ENCODE measurements at regions not wholly inside any gene's neighbourhood (a gene's known extent, or its start where the extent isn't known, plus 50 kb on each side); places are given as distances from the start of the nearest gene placed in this dataset.

GRCh38 chr12:90627180-90627896 is 327.6 kb downstream of the CCER1 start:
- intact Hi-C loops (cut with DNase I; ENCODE audit: low total_unique reads), result no loop called here
- TF ChIP-seq POLR2A (IDR thresholded peaks at IDR 0.05), result no peak
- TF ChIP-seq, protein P1, sequence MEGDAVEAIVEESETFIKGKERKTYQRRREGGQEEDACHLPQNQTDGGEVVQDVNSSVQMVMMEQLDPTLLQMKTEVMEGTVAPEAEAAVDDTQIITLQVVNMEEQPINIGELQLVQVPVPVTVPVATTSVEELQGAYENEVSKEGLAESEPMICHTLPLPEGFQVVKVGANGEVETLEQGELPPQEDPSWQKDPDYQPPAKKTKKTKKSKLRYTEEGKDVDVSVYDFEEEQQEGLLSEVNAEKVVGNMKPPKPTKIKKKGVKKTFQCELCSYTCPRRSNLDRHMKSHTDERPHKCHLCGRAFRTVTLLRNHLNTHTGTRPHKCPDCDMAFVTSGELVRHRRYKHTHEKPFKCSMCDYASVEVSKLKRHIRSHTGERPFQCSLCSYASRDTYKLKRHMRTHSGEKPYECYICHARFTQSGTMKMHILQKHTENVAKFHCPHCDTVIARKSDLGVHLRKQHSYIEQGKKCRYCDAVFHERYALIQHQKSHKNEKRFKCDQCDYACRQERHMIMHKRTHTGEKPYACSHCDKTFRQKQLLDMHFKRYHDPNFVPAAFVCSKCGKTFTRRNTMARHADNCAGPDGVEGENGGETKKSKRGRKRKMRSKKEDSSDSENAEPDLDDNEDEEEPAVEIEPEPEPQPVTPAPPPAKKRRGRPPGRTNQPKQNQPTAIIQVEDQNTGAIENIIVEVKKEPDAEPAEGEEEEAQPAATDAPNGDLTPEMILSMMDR (IDR thresholded peaks at IDR 0.05), result no peak
- no peak overlapping the region for H3K4me3 ChIP-seq (ENCODE audit: low read depth, poor library complexity, severe bottlenecking)
- DNase-seq (ENCODE audit: low spot score in 2 of 2), result no peak
- 82 to 86% methylated on average over 6 of the region's 6 CpGs for WGBS, 2 donors

DNA sequence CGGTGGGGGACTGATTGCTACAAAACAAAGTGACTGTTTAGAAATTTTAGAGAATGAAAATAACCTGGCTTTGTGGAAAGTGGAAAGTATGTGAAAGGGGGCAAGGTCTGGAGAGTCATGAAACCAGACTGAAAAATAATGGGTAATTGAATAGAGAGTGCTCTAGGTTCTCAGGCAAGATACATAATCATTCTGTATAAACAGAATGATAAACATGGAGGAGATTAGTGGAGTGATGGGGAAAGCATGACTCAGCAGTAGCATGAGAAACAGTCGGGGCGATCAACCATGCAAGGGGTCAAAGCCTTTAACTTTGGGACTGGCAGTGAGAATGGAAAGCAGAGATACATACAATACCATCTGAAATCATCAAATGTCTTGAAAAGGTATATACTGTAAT is 332.5 kb downstream of the CCER1 start:
- WGBS, 2 donors, result 86 to 92% methylated on average over 3 of the region's 3 CpGs
- DNase-seq (ENCODE audit: low spot score in 2 of 2), result no peak
- intact Hi-C loops (cut with DNase I; ENCODE audit: low total_unique reads), result no loop called here
- no peak for TF ChIP-seq POLR2A (IDR thresholded peaks at IDR 0.05)
- TF ChIP-seq, protein P1 (IDR thresholded peaks at IDR 0.05), result no peak
- H3K4me3 ChIP-seq (ENCODE audit: low read depth, poor library complexity, severe bottlenecking), result no peak overlapping the region

DNA sequence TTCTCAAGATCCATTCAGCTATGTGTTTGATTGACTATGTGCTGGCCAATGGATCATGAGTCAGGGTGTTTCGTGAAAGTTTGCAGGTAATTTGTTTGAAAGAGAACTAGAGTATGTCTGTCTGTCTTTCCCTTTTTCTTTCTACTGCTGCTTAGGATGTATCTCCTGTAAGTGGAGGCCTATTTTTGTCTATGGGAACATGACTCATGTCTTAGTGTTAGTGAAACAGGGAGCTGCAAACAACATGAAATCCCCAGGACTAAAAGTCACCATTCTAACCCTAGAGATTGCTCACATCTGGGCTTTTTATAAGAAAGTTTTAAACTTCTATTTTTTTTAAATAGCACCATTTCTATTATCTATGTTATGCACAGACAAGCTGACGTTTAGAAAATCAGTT is 333.0 kb downstream of the CCER1 start:
- intact Hi-C loops (cut with DNase I; ENCODE audit: low total_unique reads), result no loop called here
- WGBS, 2 donors, result 78 to 86% methylated on average over 2 of the region's 2 CpGs

GRCh38 chr12:90619943-90620342 is 335.0 kb downstream of the CCER1 start:
- WGBS, 2 donors, result 90 to 96% methylated on average over 2 of the region's 2 CpGs
- intact Hi-C loops (cut with DNase I; ENCODE audit: low total_unique reads), result no loop called here
- TF ChIP-seq POLR2A (IDR thresholded peaks at IDR 0.05), result no peak
- TF ChIP-seq, protein P1 (IDR thresholded peaks at IDR 0.05), result no peak
- DNase-seq (ENCODE audit: low spot score in 2 of 2), result no peak
- H3K4me3 ChIP-seq (ENCODE audit: low read depth, poor library complexity, severe bottlenecking), result no peak overlapping the region

More for the DNA sequence above, 333.0 kb downstream of the CCER1 start:
- no peak for DNase-seq (ENCODE audit: low spot score in 2 of 2)
- no peak overlapping the region for H3K4me3 ChIP-seq (ENCODE audit: low read depth, poor library complexity, severe bottlenecking)
- no peak for TF ChIP-seq POLR2A (IDR thresholded peaks at IDR 0.05)
- TF ChIP-seq, protein P1 (IDR thresholded peaks at IDR 0.05), result no peak

DNA sequence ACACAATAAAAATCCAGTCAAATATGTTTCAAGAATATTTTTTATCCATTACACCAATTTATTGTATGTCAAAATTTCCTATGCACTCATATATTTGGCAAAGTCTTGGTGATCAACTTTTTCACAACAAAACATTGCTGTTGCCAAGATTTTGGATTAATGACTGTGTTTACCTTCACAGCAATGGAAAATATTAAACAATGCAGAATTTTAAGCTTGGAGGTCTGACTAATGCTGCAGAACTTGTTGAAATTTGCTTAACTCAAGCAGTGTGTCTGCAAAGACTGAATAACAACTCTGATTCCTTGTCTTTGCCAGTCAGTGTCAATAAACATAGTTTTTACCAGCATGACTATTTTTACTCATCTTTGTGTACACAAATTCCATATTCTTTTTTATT is 336.4 kb downstream of the CCER1 start:
- DNase-seq (ENCODE audit: low spot score in 2 of 2), result no peak
- H3K4me3 ChIP-seq (ENCODE audit: low read depth, poor library complexity, severe bottlenecking), result no peak overlapping the region
- TF ChIP-seq POLR2A (IDR thresholded peaks at IDR 0.05), result no peak
- TF ChIP-seq, protein P1 (IDR thresholded peaks at IDR 0.05), result no peak
- intact Hi-C loops (cut with DNase I; ENCODE audit: low total_unique reads), result no loop called here

DNA sequence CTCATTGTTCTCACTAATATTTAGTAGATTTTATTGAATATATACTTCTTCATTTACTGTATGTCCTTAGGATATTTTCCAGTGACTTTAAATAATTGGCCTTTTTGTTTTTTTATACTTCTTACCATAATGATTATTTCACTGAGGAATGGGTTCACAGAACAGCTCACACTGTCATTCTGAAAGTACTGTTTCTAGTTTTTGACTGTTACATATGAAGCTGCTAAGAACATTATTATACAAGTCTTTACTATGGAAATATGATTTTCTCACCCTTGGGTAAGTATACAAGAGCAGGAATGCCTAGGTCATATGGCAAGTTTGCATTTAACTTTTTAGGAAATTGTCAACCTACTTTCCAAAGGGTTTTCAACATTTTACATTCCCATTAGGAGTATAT is 343.1 kb downstream of the CCER1 start:
- no peak for DNase-seq (ENCODE audit: low spot score in 2 of 2)
- intact Hi-C loops (cut with DNase I; ENCODE audit: low total_unique reads), result no loop called here
- no peak overlapping the region for H3K4me3 ChIP-seq (ENCODE audit: low read depth, poor library complexity, severe bottlenecking)

More for the DNA sequence above, 343.1 kb downstream of the CCER1 start:
- no peak for TF ChIP-seq POLR2A (IDR thresholded peaks at IDR 0.05)
- TF ChIP-seq, protein P1 (IDR thresholded peaks at IDR 0.05), result no peak
